OCI-M2 (cell line): ENCODE measurements at regions not wholly inside any gene's neighbourhood (a gene's known extent, or its start where the extent isn't known, plus 50 kb on each side); places are given as distances from the start of the nearest gene placed in this dataset.

Experiments used
- DNase-seq: peaks from one replicate; lab custom pipeline; 2025; ENCODE audit not compliant: unreplicated experiment; lab: John Stamatoyannopoulos, UW

DNA sequence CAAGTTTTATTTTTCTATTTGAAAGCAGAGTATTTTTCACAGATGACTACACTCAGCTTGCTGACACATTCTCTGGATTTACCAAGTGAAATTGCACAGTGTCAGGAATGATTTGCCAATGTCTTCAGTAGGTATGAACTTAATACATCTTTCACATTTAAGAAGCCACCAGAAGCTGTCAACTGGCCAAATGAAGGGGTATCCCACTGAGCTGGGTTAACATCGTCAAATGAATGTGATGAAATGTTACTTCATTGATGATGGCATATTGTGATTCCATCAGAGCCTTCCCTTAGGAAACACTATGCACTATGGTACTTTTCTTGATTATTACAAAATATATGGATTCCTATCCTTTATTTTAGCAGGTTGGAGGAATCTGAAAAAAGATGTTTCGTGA lies 592.3 kb downstream of the FGF9 start:
- DNase-seq = no peak

GRCh38 chr13:22265563-22265962 lies 594.7 kb downstream of the FGF9 start:
- DNase-seq = no peak

DNA sequence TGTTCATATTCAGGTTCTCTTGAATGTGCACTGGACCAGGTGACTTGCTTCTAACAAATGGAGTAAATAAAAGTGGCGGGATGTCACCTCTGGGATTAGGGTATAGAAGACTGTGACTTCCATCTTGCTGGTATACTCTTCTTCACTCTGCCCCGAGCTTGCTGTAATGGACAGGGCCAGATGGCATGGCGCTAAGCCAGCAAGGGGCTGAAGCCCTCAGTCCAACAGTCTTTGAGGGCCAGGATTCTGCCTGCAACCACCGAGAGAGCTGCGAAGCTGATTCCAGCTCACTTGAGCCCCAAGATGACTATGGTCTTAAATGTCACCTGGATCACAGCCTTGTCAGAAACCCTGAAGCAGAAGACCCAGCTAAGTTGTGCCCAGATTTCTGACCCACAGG lies 600.0 kb downstream of the FGF9 start:
- no peak for DNase-seq

DNA sequence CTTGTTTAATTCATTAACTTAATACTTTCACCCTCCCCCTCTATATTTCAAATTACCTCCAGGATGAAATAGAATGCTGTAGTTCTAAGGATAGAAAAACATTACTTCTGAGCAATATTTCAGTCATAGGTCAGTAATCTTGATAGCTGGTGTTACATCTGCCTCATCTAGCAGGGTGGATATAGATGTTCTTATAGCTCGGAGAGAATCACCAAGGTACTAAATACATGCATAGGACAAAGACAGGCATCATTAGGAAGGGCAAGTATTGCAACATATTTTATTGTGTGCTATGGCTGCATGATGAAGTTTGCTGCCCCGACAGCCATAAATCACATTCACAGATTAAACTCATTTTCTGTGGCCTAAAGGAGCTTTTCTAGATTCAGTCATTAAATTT lies 601.0 kb downstream of the FGF9 start:
- no peak for DNase-seq

DNA sequence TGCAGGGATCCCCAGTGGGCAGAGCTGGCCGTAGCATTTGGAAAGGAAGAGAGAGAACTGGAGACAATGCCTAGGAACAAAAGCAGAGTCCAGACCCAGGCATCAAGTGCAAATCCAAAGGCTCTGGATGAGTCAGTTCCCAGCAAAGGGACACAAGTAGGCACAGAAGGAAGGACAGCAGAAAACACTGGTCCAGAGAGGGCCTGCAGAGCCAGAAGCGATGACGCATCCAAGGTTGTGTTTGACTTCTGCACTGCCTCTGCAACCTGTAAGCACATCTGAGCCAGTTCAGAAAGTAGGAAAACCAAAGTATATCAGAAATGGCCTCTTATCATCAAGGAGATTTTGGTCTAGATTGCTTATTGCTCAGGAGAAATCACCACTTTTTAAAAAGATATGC lies 604.5 kb downstream of the FGF9 start:
- DNase-seq = no peak

- no peak for DNase-seq
These were observed 605.7 kb downstream of the FGF9 start for GRCh38 chr13:22276616-22277015.

- DNase-seq = no peak
These were observed 607.6 kb downstream of the FGF9 start for GRCh38 chr13:22278336-22278929.

DNA sequence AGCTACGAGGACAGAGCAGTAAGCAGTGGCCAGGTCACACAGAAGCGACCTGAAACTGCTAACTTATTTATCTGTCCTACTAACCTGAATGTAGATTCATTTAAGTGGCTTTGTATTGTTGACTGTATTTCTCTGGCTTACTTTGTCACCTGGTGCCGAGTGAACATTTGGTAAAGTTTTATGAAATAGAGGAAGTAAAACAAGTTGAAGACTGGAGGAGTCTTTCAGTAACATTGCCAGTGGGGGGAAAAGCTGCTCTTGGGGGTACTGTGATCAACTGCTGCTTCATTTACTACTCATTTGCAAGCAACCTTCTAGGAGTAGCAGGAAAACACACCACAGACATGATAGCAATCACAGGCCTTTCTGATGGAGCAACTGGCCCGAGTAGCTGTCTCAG lies 615.0 kb downstream of the FGF9 start:
- DNase-seq = no peak

DNA sequence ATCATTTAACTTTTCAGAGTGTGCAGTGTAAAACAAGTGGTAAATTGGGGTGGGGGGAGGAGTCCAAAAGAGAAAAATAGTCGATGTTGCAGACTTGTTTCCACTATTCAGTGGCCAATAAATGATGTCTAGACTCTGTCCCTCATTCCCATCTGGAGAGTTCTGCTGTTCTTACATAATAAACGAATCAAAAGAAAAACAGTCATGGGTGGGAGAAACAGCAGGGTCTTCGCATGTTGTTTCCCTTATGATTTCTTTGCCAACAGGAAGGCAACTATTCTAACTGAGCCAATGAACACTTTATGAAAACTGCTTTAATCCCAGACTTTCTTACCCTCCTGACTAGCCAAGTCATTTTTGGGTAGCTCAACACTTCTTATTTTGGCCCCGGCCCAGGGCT lies 615.5 kb downstream of the FGF9 start:
- no peak for DNase-seq

- no peak for DNase-seq
These were observed 616.6 kb downstream of the FGF9 start for GRCh38 chr13:22287343-22287920.

- DNase-seq = no peak
These were observed 617.6 kb downstream of the FGF9 start for GRCh38 chr13:22288496-22288895.

DNA sequence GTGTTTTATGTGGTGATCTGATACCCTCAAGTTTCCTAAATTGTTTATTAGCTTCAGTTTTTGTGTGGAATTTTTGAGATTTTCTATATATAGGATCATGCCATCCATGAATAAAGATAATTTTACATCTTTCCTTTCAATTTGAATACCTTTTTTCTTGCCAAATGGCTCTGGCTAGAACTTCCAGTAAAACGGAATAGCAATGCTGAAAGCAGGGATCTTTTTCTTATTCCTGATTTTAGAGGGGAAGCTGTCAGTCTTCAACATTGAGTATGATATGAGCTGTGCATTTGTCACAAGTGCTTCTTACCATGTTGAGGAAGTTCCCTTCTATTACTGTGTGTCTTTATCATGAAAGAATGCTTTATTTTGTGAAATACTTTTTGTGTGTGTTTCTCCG lies 618.8 kb downstream of the FGF9 start:
- DNase-seq = no peak

DNA sequence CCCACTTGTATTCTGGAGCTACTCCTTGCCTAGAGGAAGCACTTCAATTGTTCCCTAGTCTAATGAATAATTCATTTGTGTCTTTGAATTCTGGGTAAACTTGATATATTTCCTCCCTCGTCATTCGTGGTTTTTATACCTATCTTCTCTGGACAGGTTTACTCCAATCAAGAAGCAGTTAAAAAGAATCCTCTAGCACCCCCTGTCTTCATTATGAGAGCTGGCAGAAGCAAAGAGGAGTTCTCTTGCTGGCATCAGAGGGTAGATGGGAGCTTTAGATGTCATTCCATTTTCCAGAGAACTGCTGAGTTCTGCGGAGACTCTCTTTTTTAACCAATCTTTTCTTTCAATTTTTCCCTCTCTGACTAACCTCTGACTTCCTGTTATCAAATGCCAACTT lies 627.7 kb downstream of the FGF9 start:
- no peak for DNase-seq

- DNase-seq = no peak
These were observed 641.0 kb downstream of the FGF9 start for GRCh38 chr13:22311734-22312404.

- DNase-seq = no peak
These were observed 641.5 kb downstream of the FGF9 start for GRCh38 chr13:22312405-22312803.

DNA sequence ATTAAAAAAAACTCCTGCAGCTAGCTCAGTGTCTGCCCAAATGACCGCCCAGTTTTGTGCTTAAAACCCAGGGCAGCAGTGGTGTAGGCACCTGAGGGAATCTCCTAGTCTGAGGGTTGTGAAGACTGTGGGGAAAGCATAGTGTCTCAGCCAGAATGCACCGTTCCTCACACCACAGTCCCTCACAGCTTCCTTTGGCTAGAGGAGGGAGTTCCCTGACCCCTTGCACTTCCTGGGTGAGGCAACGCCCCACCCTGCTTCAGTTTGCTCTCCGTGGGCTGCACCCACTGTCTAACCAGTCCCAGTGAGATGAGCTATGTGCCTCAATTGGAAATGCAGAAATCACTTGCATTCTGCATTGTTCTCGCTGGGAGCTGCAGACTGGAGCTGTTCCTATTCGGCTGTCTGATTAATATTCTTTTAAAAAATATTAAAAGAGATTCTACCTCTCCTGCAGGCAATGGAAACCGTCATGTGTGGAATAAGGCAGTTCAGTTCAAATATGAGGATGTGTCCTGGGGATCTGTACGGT lies 645.7 kb downstream of the FGF9 start:
- no peak for DNase-seq

GRCh38 chr13:22320991-22321390 lies 650.1 kb downstream of the FGF9 start:
- DNase-seq = no peak

DNA sequence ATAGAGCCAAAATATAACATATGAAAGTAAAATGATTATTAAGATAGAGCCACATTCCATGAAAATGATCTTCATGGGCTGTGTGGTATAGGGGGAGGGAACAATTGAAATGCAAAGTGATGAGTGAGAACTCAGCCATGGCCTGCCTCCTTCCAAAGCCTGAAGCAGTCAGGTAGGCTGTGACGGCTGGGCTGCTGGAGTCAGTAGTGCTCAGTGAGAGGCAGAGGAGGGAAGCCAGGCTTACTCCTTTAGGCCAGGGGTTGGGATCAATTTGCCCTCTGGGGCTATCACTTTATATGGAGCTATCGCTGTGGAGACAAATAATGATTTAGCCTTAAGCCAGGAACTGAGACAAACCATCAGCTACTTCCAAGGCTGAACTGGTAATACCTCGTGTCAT lies 654.9 kb downstream of the FGF9 start:
- DNase-seq = no peak

- no peak for DNase-seq
These were observed 661.5 kb downstream of the FGF9 start for GRCh38 chr13:22332416-22332815.

DNA sequence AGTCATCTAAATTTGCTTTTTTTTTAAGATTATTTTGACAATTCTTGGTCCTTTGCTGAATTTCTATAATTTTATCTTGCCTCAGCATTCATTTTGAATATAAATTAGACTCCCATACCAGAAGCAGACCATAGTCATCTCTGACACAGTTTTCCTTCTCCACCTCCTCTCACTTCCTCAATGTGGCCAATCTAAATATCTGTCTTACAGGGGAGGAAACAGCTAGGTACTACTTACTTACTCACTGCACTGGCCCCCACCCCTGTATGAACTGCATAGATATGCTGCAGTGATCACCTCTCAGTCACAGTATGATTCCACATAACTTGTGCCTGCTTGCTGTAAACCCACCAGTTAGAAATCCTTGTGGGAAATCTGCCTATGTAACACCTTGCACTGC lies 665.6 kb downstream of the FGF9 start:
- no peak for DNase-seq

GRCh38 chr13:22357132-22357531 lies 686.3 kb downstream of the FGF9 start:
- no peak for DNase-seq

GRCh38 chr13:22369090-22369489 lies 698.2 kb downstream of the FGF9 start:
- no peak for DNase-seq

GRCh38 chr13:22369840-22370239 lies 699.0 kb downstream of the FGF9 start:
- no peak for DNase-seq
